ENCODE measurements at regions not wholly inside any gene's neighbourhood (a gene's known extent, or its start where the extent isn't known, plus 50 kb on each side); places are given as distances from the start of the nearest gene placed in this dataset.

GRCh38 chr6:68364271-68364805 is 270.7 kb upstream of the ADGRB3 start:
- H3K4me3 ChIP-seq (replicated peaks; ENCODE audit: low read depth, low read length), result no peak overlapping the region
- DNase-seq (ENCODE audit: low read depth), result no peak
- TF ChIP-seq CTCF (IDR thresholded peaks at IDR 0.05; ENCODE audit: low read length, missing control alignments), result no peak

- TF ChIP-seq CTCF (IDR thresholded peaks at IDR 0.05; ENCODE audit: low read length, missing control alignments), result peak; percentile 44
- DNase-seq (ENCODE audit: low read depth), result peak; percentile 34
These were observed 291.2 kb upstream of the ADGRB3 start for GRCh38 chr6:68343901-68344300.

GRCh38 chr6:68342286-68342685 is 292.8 kb upstream of the ADGRB3 start:
- TF ChIP-seq CTCF (IDR thresholded peaks at IDR 0.05; ENCODE audit: low read length, missing control alignments), result no peak
- H3K4me3 ChIP-seq (replicated peaks; ENCODE audit: low read depth, low read length), result no peak overlapping the region

More at GRCh38 chr6:68343901-68344300, 291.2 kb upstream of the ADGRB3 start:
- no peak overlapping the region for H3K4me3 ChIP-seq (replicated peaks; ENCODE audit: low read depth, low read length)

GRCh38 chr6:68339488-68340131 is 295.5 kb upstream of the ADGRB3 start:
- TF ChIP-seq CTCF (IDR thresholded peaks at IDR 0.05; ENCODE audit: low read length, missing control alignments), result no peak
- no peak overlapping the region for H3K4me3 ChIP-seq (replicated peaks; ENCODE audit: low read depth, low read length)
- DNase-seq (ENCODE audit: low read depth), result no peak

More at GRCh38 chr6:68342286-68342685, 292.8 kb upstream of the ADGRB3 start:
- DNase-seq (ENCODE audit: low read depth), result no peak

- no peak for TF ChIP-seq CTCF (IDR thresholded peaks at IDR 0.05; ENCODE audit: low read length, missing control alignments)
- no peak overlapping the region for H3K4me3 ChIP-seq (replicated peaks; ENCODE audit: low read depth, low read length)
- no peak for DNase-seq (ENCODE audit: low read depth)
These were observed 301.6 kb upstream of the ADGRB3 start for GRCh38 chr6:68333442-68333841.

GRCh38 chr6:68328156-68328555 is 306.9 kb upstream of the ADGRB3 start:
- no peak overlapping the region for H3K4me3 ChIP-seq (replicated peaks; ENCODE audit: low read depth, low read length)
- no peak for TF ChIP-seq CTCF (IDR thresholded peaks at IDR 0.05; ENCODE audit: low read length, missing control alignments)
- no peak for DNase-seq (ENCODE audit: low read depth)

GRCh38 chr6:68326762-68327161 is 308.3 kb upstream of the ADGRB3 start:
- no peak for TF ChIP-seq CTCF (IDR thresholded peaks at IDR 0.05; ENCODE audit: low read length, missing control alignments)
- no peak overlapping the region for H3K4me3 ChIP-seq (replicated peaks; ENCODE audit: low read depth, low read length)
- no peak for DNase-seq (ENCODE audit: low read depth)

All from fibroblast of pulmonary artery (primary cell).